ENCODE measurements at regions not wholly inside any gene's neighbourhood (a gene's known extent, or its start where the extent isn't known, plus 50 kb on each side); places are given as distances from the start of the nearest gene placed in this dataset.

DNA sequence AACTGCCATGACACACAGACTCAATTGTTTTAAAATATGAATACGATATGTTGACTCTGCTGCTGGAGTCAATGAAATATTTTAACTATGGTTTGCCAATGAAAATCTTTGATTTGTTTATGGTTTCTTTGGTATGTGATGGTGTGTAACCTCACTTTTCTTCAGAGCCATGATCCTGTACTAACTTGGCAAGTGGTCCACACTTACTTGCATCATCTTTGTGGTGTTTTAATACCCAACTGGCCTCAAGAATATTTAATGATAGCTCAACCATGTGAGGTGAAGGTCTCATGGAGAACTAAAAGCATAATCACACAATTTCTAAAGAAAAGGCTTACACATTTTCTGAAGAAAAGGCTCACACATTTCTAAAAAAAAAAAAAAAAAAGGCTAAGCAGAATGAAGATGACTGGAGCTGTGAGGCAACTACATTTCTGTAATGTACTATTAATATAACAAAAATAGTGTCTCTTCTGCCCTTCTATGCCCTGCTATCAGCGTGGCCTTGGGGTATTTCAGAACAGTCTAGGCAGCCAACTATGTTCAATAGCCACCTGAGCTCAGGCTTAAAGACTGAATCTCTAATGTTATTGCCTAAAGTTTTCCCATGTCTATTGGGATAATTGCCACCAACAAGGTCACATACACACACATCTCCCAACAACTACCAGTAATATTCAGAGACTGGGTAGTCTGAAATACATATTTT lies 395.0 kb downstream of the MLLT3 start:
- Histone ChIP-seq H3K9me3 (no peaks in the 10 kb centered on the region), H3K4me1 (no peaks in the 10 kb centered on the region), H3K27ac (no peak overlapping the region), H3K4me3 (no peak overlapping the region), H3K4me2 (no peak overlapping the region)
- 4% methylated on average over 2 of the region's 2 CpGs for whole genome bisulfite sequencing (ENCODE audit: missing lambda C conversion rate)
- TF ChIP-seq, protein P1, sequence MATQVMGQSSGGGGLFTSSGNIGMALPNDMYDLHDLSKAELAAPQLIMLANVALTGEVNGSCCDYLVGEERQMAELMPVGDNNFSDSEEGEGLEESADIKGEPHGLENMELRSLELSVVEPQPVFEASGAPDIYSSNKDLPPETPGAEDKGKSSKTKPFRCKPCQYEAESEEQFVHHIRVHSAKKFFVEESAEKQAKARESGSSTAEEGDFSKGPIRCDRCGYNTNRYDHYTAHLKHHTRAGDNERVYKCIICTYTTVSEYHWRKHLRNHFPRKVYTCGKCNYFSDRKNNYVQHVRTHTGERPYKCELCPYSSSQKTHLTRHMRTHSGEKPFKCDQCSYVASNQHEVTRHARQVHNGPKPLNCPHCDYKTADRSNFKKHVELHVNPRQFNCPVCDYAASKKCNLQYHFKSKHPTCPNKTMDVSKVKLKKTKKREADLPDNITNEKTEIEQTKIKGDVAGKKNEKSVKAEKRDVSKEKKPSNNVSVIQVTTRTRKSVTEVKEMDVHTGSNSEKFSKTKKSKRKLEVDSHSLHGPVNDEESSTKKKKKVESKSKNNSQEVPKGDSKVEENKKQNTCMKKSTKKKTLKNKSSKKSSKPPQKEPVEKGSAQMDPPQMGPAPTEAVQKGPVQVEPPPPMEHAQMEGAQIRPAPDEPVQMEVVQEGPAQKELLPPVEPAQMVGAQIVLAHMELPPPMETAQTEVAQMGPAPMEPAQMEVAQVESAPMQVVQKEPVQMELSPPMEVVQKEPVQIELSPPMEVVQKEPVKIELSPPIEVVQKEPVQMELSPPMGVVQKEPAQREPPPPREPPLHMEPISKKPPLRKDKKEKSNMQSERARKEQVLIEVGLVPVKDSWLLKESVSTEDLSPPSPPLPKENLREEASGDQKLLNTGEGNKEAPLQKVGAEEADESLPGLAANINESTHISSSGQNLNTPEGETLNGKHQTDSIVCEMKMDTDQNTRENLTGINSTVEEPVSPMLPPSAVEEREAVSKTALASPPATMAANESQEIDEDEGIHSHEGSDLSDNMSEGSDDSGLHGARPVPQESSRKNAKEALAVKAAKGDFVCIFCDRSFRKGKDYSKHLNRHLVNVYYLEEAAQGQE (IDR thresholded peaks at IDR 0.05): no peak
- TF ChIP-seq KDM5A (IDR thresholded peaks at IDR 0.05) (no peak), CHD4 (IDR thresholded peaks at IDR 0.05; ENCODE audit: borderline replicate concordance) (no peak), CHD2 (IDR thresholded peaks at IDR 0.05; ENCODE audit: low read length, partially characterized antibody) (no peak), KDM1A (IDR thresholded peaks at IDR 0.05; ENCODE audit: low read depth) (no peak), SMC3 (IDR thresholded peaks at IDR 0.05) (no peak), FOXS1 (CRISPR knock-in tag; IDR thresholded peaks at IDR 0.05) (no peak), FOSL2 (IDR thresholded peaks at IDR 0.05) (no peak), FOSL2 (CRISPR knock-in tag; IDR thresholded peaks at IDR 0.05) (no peak), ZNF302 (CRISPR knock-in tag; IDR thresholded peaks at IDR 0.05) (no peak), CBX2 (IDR thresholded peaks at IDR 0.05; ENCODE audit: borderline replicate concordance, low read depth) (no peak)
- no peak for FAIRE-seq
- DNase-seq (ENCODE audit: low read depth in 1 of 2, low spot score in 1 of 2): no peak
- POLR2A ChIA-PET: no interaction called here
- ATAC-seq: no peak
- CTCF ChIA-PET: interaction anchor here (0.7 kb wide), 1 partner anchor 189 kb away, joined by 4 read pairs; no protein-coding TSS in a partner anchor

DNA sequence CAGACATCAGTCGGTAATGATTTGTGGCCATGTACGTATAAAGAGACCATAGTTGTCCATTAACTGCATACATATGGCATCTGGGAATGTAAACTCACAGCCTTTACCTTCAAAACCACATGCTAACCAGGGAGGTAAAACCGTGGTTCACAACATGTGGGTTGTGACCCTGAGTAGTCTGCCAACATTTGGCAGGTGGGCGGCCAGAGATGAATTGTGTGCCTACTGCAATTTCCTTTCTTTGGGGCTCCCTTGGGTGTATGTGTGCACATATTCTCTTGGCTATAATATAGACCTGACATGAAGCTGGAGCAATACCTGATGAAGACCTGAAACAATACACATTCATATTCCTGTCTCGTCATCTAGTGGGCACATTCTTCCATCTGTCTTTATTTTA lies 396.0 kb downstream of the MLLT3 start:
- no peak for DNase-seq (ENCODE audit: low read depth in 1 of 2, low spot score in 1 of 2)
- 59% methylated on average over 5 of the region's 5 CpGs for WGBS (ENCODE audit: missing lambda C conversion rate)
- no peak for FAIRE-seq
- ATAC-seq: no peak
- Histone ChIP-seq H3K9me3 (no peaks in the 10 kb centered on the region), H3K27ac (no peak overlapping the region), H3K4me2 (no peak overlapping the region; the same call in 2 of the 3 replicates), H3K4me3 (no peak overlapping the region), H3K4me1 (no peaks in the 10 kb centered on the region)
- CTCF ChIA-PET: interaction anchor here (1.5 kb wide), 1 partner anchor 12 kb away, joined by 3 read pairs; no protein-coding TSS in a partner anchor
- TF ChIP-seq POLR2A (IDR thresholded peaks at IDR 0.05; ENCODE audit: low read length): no peak
- TF ChIP-seq, protein P2, sequence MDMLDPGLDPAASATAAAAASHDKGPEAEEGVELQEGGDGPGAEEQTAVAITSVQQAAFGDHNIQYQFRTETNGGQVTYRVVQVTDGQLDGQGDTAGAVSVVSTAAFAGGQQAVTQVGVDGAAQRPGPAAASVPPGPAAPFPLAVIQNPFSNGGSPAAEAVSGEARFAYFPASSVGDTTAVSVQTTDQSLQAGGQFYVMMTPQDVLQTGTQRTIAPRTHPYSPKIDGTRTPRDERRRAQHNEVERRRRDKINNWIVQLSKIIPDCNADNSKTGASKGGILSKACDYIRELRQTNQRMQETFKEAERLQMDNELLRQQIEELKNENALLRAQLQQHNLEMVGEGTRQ (IDR thresholded peaks at IDR 0.05): no peak
- no peak for TF ChIP-seq HDAC2 (IDR thresholded peaks at IDR 0.05)
- TF ChIP-seq EHF (CRISPR knock-in tag; IDR thresholded peaks at IDR 0.05): no peak
- TF ChIP-seq, protein P3, sequence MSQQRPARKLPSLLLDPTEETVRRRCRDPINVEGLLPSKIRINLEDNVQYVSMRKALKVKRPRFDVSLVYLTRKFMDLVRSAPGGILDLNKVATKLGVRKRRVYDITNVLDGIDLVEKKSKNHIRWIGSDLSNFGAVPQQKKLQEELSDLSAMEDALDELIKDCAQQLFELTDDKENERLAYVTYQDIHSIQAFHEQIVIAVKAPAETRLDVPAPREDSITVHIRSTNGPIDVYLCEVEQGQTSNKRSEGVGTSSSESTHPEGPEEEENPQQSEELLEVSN (IDR thresholded peaks at IDR 0.05; ENCODE audit: borderline replicate concordance, low read depth): no peak
- no peak for TF ChIP-seq RAD21 (conservative IDR thresholded peaks at IDR 0.05 in 1 of 2, IDR thresholded peaks at IDR 0.05 in 1 of 2)
- no peak for TF ChIP-seq JUN (IDR thresholded peaks at IDR 0.05)
- TF ChIP-seq, protein P4, sequence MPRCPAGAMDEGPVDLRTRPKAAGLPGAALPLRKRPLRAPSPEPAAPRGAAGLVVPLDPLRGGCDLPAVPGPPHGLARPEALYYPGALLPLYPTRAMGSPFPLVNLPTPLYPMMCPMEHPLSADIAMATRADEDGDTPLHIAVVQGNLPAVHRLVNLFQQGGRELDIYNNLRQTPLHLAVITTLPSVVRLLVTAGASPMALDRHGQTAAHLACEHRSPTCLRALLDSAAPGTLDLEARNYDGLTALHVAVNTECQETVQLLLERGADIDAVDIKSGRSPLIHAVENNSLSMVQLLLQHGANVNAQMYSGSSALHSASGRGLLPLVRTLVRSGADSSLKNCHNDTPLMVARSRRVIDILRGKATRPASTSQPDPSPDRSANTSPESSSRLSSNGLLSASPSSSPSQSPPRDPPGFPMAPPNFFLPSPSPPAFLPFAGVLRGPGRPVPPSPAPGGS (IDR thresholded peaks at IDR 0.05): no peak
- TF ChIP-seq GATA3 (IDR thresholded peaks at IDR 0.05; ENCODE audit: borderline replicate concordance): no peak
- no peak for TF ChIP-seq HEYL (CRISPR knock-in tag; IDR thresholded peaks at IDR 0.05)
- POLR2A ChIA-PET: no interaction called here
